SJCRH30 (cell line): ENCODE measurements at regions not wholly inside any gene's neighbourhood (a gene's known extent, or its start where the extent isn't known, plus 50 kb on each side); places are given as distances from the start of the nearest gene placed in this dataset.

Source experiments
- DNase-seq, 2 experiments: peaks; one replicate each; pipeline ENCODE4 v3.0.0-alpha.2; 2015 to 2020
- H3K27ac ChIP-seq: fragments of 250-450 bp; sonication (Bioruptor Pico); 2 replicates; pipeline ENCODE4 v1.5.1; 2020; ENCODE audit warnings: mild to moderate bottlenecking, moderate library complexity
- H3K27me3 ChIP-seq: fragments of 250-450 bp; sonication (Bioruptor Pico); 2 replicates; pipeline ENCODE4 v1.5.1; 2020; ENCODE audit warnings: mild to moderate bottlenecking, moderate library complexity
- H3K36me3 ChIP-seq: fragments of 250-450 bp; sonication (Bioruptor Pico); 2 replicates; pipeline ENCODE4 v1.5.1; 2020; ENCODE audit warnings: mild to moderate bottlenecking, moderate library complexity
- H3K4me1 ChIP-seq: fragments of 250-450 bp; sonication (Bioruptor Pico); 2 replicates; pipeline ENCODE4 v1.5.1; 2020; ENCODE audit warnings: mild to moderate bottlenecking, moderate library complexity
- H3K4me3 ChIP-seq: fragments of 250-450 bp; sonication (Bioruptor Pico); 2 replicates; pipeline ENCODE4 v1.5.1; 2020; ENCODE audit warnings: mild to moderate bottlenecking, moderate library complexity
- H3K9me3 ChIP-seq: fragments of 250-450 bp; sonication (Bioruptor Pico); replicated peaks from 2 replicates; pipeline ENCODE4 v1.5.1; 2020; ENCODE audit warnings: mild to moderate bottlenecking, moderate library complexity

GRCh38 chr9:18423791-18424531 lies 50.0 kb upstream of the ADAMTSL1 start:
- Histone ChIP-seq H3K9me3 (no peaks in the 10 kb centered on the region), H3K4me3 (no peak overlapping the region), H3K27ac (no peak overlapping the region), H3K27me3 (no peaks in the 10 kb centered on the region), H3K4me1 (peaks cover 8% of the 10 kb centered on the region), H3K36me3 (no peaks in the 10 kb centered on the region)
- DNase-seq, result no peak
